ENCODE measurements at regions not wholly inside any gene's neighbourhood (a gene's known extent, or its start where the extent isn't known, plus 50 kb on each side); places are given as distances from the start of the nearest gene placed in this dataset.

GRCh38 chr5:52342361-52342760, 445.4 kb upstream of the ITGA1 start:
- TF ChIP-seq, protein P1, sequence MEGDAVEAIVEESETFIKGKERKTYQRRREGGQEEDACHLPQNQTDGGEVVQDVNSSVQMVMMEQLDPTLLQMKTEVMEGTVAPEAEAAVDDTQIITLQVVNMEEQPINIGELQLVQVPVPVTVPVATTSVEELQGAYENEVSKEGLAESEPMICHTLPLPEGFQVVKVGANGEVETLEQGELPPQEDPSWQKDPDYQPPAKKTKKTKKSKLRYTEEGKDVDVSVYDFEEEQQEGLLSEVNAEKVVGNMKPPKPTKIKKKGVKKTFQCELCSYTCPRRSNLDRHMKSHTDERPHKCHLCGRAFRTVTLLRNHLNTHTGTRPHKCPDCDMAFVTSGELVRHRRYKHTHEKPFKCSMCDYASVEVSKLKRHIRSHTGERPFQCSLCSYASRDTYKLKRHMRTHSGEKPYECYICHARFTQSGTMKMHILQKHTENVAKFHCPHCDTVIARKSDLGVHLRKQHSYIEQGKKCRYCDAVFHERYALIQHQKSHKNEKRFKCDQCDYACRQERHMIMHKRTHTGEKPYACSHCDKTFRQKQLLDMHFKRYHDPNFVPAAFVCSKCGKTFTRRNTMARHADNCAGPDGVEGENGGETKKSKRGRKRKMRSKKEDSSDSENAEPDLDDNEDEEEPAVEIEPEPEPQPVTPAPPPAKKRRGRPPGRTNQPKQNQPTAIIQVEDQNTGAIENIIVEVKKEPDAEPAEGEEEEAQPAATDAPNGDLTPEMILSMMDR (IDR thresholded peaks at IDR 0.05; ENCODE audit: borderline replicate concordance, control extremely low read depth, extremely low read depth, insufficient read depth, missing control alignments): no peak
- DNase-seq (ENCODE audit: low spot score): no peak
- in situ Hi-C loops (cut with MboI; ENCODE audit: low sequenced_read_pairs, unreplicated experiment): no loop called here

DNA sequence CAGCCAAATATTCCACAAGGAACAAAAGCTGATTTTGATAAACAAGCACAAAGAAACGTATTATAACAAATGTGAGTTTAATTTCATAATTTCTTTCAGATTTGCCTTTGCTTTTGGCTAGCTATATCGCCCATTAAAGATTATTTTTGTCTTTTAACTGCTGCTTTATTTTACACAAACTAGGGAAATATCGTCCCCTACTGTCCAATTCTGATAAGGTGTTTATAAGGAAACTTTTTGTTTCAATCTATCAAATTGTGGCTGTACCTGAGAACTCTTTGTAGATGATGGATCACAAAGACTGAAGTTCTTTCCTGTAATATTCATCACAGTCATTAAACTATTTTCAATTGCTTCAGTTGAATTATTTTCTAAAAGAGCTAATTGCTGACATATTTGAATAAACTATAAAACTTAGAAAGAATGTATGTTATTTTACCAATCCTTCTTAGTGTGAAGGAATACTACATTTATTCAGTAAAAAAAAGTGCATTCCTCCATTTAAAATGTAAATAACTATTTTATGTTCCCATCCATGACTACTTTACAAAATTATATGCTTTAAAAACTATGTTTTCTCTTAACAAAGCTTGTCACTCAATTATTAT, 431.3 kb upstream of the ITGA1 start:
- no peak for DNase-seq (ENCODE audit: low spot score)
- in situ Hi-C loops (cut with MboI; ENCODE audit: low sequenced_read_pairs, unreplicated experiment): no loop called here
- TF ChIP-seq, protein P1 (IDR thresholded peaks at IDR 0.05; ENCODE audit: borderline replicate concordance, control extremely low read depth, extremely low read depth, insufficient read depth, missing control alignments): peak; percentile 33

- in situ Hi-C loops (cut with MboI; ENCODE audit: low sequenced_read_pairs, unreplicated experiment): no loop called here
- no peak for DNase-seq (ENCODE audit: low spot score)
- TF ChIP-seq, protein P1 (IDR thresholded peaks at IDR 0.05; ENCODE audit: borderline replicate concordance, control extremely low read depth, extremely low read depth, insufficient read depth, missing control alignments): no peak
These were observed 428.5 kb upstream of the ITGA1 start for GRCh38 chr5:52359261-52359660.

DNA sequence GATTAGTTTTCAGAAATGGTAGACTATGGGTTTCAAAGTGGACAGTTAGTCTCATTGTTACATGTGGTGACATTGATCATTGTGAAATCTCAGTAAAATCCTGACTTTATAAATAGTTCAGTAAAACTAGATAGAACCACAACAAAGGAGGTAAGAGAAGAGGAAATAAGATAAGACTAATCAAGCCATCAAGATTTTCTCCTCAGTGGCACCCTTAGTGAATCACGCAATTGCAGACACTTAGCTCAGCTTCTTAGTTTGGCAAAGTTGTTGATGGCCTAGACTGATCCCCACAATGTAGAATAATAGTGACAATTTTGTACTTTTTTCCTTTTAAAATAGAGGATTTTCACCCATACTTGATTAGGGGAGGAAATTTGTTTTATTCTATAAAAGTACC, 426.7 kb upstream of the ITGA1 start:
- TF ChIP-seq, protein P1 (IDR thresholded peaks at IDR 0.05; ENCODE audit: borderline replicate concordance, control extremely low read depth, extremely low read depth, insufficient read depth, missing control alignments): no peak
- DNase-seq (ENCODE audit: low spot score): no peak
- in situ Hi-C loops (cut with MboI; ENCODE audit: low sequenced_read_pairs, unreplicated experiment): no loop called here

GRCh38 chr5:52374286-52374685, 413.4 kb upstream of the ITGA1 start:
- no peak for DNase-seq (ENCODE audit: low spot score)
- TF ChIP-seq, protein P1 (IDR thresholded peaks at IDR 0.05; ENCODE audit: borderline replicate concordance, control extremely low read depth, extremely low read depth, insufficient read depth, missing control alignments): no peak
- in situ Hi-C loops (cut with MboI; ENCODE audit: low sequenced_read_pairs, unreplicated experiment): no loop called here

- in situ Hi-C loops (cut with MboI; ENCODE audit: low sequenced_read_pairs, unreplicated experiment): no loop called here
- no peak for DNase-seq (ENCODE audit: low spot score)
- TF ChIP-seq, protein P1 (IDR thresholded peaks at IDR 0.05; ENCODE audit: borderline replicate concordance, control extremely low read depth, extremely low read depth, insufficient read depth, missing control alignments): no peak
These were observed 411.7 kb upstream of the ITGA1 start for GRCh38 chr5:52375969-52376368.
